ENCODE measurements at regions not wholly inside any gene's neighbourhood (a gene's known extent, or its start where the extent isn't known, plus 50 kb on each side); places are given as distances from the start of the nearest gene placed in this dataset.
"Not testable (repeated sequence)": the region's sequence is repeated elsewhere in the genome, so short reads cannot be mapped to it uniquely, and the experiment has no call there.

- DNase-seq (ENCODE audit: low spot score): no peak
- H3K27ac ChIP-seq: no peak overlapping the region
- ChIA-PET POLR2A (ENCODE audit: low non-redundant PET) (no interaction called here), CTCF (no interaction called here)
- TF ChIP-seq CTCF (conservative IDR thresholded peaks at IDR 0.05; ENCODE audit: low read depth): no peak
Measured at GRCh38 chr11:104771763-104772162, 126.5 kb downstream of the CASP12 start.

GRCh38 chr11:104771046-104771445 is 127.2 kb downstream of the CASP12 start:
- H3K27ac ChIP-seq; CTCF ChIA-PET; DNase-seq (ENCODE audit: low spot score); POLR2A ChIA-PET (ENCODE audit: low non-redundant PET): not testable (repeated sequence)

GRCh38 chr11:104765401-104766095 is 132.7 kb downstream of the CASP12 start:
- no peak for DNase-seq (ENCODE audit: low spot score)
- no peak for TF ChIP-seq CTCF (conservative IDR thresholded peaks at IDR 0.05; ENCODE audit: low read depth)
- H3K27ac ChIP-seq: no peak overlapping the region
- ChIA-PET POLR2A (ENCODE audit: low non-redundant PET) (no interaction called here), CTCF (no interaction called here)

- POLR2A ChIA-PET (ENCODE audit: low non-redundant PET): no interaction called here
- no peak overlapping the region for H3K27ac ChIP-seq
- DNase-seq (ENCODE audit: low spot score): no peak
- no peak for TF ChIP-seq CTCF (conservative IDR thresholded peaks at IDR 0.05; ENCODE audit: low read depth)
- CTCF ChIA-PET: no interaction called here
Measured at GRCh38 chr11:104764710-104765045, 133.6 kb downstream of the CASP12 start.

GRCh38 chr11:104763930-104764709 is 134.1 kb downstream of the CASP12 start:
- TF ChIP-seq CTCF (conservative IDR thresholded peaks at IDR 0.05; ENCODE audit: low read depth): no peak
- DNase-seq (ENCODE audit: low spot score): no peak
- POLR2A ChIA-PET (ENCODE audit: low non-redundant PET): no interaction called here
- CTCF ChIA-PET: no interaction called here
- H3K27ac ChIP-seq: no peak overlapping the region

- no peak for TF ChIP-seq CTCF (conservative IDR thresholded peaks at IDR 0.05; ENCODE audit: low read depth)
- POLR2A ChIA-PET (ENCODE audit: low non-redundant PET): no interaction called here
- H3K27ac ChIP-seq: no peak overlapping the region
- CTCF ChIA-PET: no interaction called here
- no peak for DNase-seq (ENCODE audit: low spot score)
Measured at GRCh38 chr11:104761511-104761910, 136.7 kb downstream of the CASP12 start.

- ChIA-PET POLR2A (ENCODE audit: low non-redundant PET) (no interaction called here), CTCF (no interaction called here)
- no peak overlapping the region for H3K27ac ChIP-seq
- DNase-seq (ENCODE audit: low spot score): no peak
- no peak for TF ChIP-seq CTCF (conservative IDR thresholded peaks at IDR 0.05; ENCODE audit: low read depth)
Measured at GRCh38 chr11:104759464-104759863, 138.8 kb downstream of the CASP12 start.
